ACC112 (cell line): ENCODE measurements at regions not wholly inside any gene's neighbourhood (a gene's known extent, or its start where the extent isn't known, plus 50 kb on each side); places are given as distances from the start of the nearest gene placed in this dataset.

Experiments
- H2AFZ ChIP-seq: fragments of 200-600 bp; sonication (generic); one replicate; pipeline ENCODE4 v1.6.0; 2017; ENCODE audit warnings: antibody characterized with exemption, low read length; ENCODE audit not compliant: unreplicated experiment
- H3K27ac ChIP-seq: fragments of 200-600 bp; sonication (generic); 2 replicates; pipeline ENCODE4 v1.5.1; 2014; ENCODE audit warnings: low read depth, mild to moderate bottlenecking, antibody characterized with exemption, low read length, moderate library complexity
- H3K27me3 ChIP-seq: fragments of 200-600 bp; sonication (generic); 2 replicates; pipeline ENCODE4 v1.6.1; 2014; ENCODE audit warnings: mild to moderate bottlenecking, antibody characterized with exemption, low read length, moderate library complexity, mixed read lengths; ENCODE audit not compliant: insufficient read depth
- H3K36me3 ChIP-seq: fragments of 200-600 bp; sonication (generic); 2 replicates; pipeline ENCODE4 v1.6.1; 2016; ENCODE audit warnings: mild to moderate bottlenecking, antibody characterized with exemption, low read length, moderate library complexity, mixed read lengths; ENCODE audit not compliant: insufficient read depth
- H3K4me1 ChIP-seq: fragments of 200-600 bp; sonication (generic); one replicate; pipeline ENCODE4 v1.6.1; 2016; ENCODE audit warnings: low read length, mixed read lengths; ENCODE audit not compliant: insufficient read depth, unreplicated experiment, control insufficient read depth
- H3K4me3 ChIP-seq: fragments of 200-600 bp; sonication (generic); 2 replicates; pipeline ENCODE4 v1.5.1; 2014; ENCODE audit warnings: mild to moderate bottlenecking, low read depth, low read length
- H3K79me2 ChIP-seq: fragments of 200-600 bp; sonication (generic); one replicate; pipeline ENCODE4 v1.6.0; 2016; ENCODE audit warnings: low read length; ENCODE audit not compliant: control insufficient read depth, unreplicated experiment, insufficient read depth

DNA sequence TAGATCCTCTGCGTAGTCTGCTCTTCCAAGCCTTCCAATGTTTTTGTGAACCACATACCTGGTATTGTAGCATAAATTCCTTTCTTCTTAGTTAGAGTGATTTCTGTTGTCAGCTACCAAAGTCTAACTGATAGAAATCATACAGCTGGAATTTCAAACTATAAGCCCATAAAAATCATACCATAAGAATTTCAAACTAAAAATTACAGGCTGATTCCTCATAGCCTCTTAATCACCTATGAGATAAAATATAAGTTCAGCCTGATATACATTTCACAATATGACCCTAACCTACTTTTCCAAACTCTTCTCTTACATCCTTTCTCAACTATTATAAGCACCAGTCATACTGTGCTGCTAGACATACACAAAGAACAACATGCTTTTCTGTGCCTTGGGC lies 64.8 kb downstream of the PTHLH start:
- Histone ChIP-seq H3K79me2 (no peaks in the 10 kb centered on the region), H3K4me1 (peaks cover 5% of the 10 kb centered on the region), H3K27ac (no peak overlapping the region), H3K36me3 (no peaks in the 10 kb centered on the region), H2AFZ (no peak overlapping the region), H3K27me3 (no peaks in the 10 kb centered on the region), H3K4me3 (no peak overlapping the region)

DNA sequence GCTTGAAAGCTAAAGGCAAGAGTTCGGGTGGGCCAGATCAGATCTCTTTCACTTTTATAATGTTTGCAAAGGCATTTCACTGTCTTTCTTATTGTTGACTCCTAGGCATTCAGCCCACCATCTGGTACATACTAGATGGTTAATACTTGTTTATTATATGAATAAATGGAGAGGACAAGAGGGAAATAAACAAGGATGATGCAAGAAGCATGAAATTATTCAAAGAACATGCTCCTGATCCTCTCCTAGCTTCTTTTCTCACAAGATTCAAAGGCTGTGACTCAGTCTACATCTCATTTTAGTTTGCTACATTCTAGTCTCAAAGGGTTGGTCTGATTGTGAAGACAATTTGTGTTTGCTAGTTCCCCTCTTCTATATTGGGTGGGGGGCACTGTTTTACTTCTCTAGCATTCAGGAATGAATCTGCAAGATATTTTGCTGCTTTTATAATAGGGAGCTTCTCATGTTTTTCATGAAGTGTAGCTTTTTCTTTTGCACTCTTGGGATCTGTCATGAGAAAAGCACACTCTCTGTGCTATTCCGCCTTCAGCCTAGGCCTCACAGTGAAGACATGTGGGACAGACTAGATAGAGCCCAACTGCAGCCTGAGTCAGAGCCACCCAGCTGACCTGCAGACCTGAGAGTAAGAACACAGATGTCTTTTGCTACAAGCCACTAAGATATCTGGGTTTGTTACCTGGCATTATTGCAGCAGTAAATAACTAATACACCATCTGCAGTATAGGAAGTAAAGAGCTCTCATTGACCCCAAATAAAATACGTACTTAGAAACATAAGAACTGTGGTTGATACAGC lies 65.7 kb downstream of the PTHLH start:
- Histone ChIP-seq H3K4me3 (no peak overlapping the region), H3K4me1 (peaks cover 5% of the 10 kb centered on the region), H3K27ac (no peak overlapping the region), H3K27me3 (no peaks in the 10 kb centered on the region), H2AFZ (no peak overlapping the region), H3K36me3 (no peaks in the 10 kb centered on the region), H3K79me2 (no peaks in the 10 kb centered on the region)

DNA sequence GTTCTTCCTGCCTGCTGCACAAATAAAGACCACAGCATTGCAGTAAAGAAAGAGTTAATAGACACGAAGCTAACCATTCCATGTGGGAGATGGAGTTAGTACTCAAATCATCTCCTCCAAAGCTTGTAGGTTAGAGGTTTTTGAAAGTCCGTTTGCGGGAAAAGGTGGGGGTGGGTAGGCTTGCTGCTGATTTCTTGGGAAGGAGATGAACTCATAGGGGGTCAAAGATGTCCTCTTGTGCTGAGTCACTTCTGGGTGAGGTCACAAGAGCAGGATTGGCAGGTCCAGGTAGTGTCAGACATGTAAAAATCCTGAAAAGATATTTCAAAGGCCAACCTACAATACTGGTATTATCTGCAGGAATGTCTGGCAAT lies 66.4 kb downstream of the PTHLH start:
- no peaks in the 10 kb centered on the region for H3K36me3 ChIP-seq
- no peak overlapping the region for H3K4me3 ChIP-seq
- no peaks in the 10 kb centered on the region for H3K79me2 ChIP-seq
- H3K27me3 ChIP-seq: no peaks in the 10 kb centered on the region
- H3K27ac ChIP-seq: no peak overlapping the region
- H2AFZ ChIP-seq: no peak overlapping the region
- peaks cover 5% of the 10 kb centered on the region for H3K4me1 ChIP-seq

DNA sequence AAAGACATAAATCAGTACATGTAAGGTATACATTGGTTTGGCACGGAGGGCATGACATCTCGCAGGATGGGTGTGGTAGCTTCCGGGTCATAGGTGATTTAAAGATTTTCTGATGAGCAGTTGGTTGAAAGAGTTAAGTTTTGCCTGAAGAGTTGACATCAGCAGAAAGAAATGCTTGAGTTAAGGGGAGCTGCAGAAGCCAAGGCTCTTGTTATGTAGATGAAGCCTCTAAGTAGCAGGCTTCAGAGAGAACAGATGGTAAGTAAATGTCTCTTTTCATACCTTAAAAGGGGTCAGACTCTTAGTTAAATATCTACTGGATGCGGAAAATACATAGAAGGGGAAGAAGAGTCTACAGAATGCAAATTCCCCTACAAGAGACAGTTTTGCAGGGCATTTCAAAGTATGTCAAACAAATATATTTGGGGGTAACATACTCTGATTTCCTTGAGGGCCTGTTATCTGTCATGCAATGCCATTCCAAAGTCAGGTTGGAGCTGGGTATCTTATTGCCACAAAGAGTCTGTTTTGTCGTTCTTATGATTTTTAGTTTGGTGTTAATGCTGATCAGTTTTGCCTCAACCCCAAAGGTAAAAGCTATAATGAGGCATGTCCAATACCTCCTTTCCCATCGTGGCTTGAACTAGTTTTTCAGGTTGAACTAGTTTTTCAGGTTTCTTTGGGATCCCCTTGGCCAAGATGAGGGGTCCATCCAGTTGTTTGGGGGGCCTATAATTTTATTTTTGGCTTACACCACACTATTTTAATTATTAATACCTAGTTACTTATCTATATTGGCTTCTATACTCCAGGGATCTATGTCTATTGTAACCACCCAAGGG lies 67.0 kb downstream of the PTHLH start:
- Histone ChIP-seq H3K4me3 (no peak overlapping the region), H2AFZ (no peak overlapping the region), H3K27ac (no peak overlapping the region), H3K27me3 (no peaks in the 10 kb centered on the region), H3K79me2 (no peaks in the 10 kb centered on the region), H3K36me3 (no peaks in the 10 kb centered on the region), H3K4me1 (peaks cover 5% of the 10 kb centered on the region)

DNA sequence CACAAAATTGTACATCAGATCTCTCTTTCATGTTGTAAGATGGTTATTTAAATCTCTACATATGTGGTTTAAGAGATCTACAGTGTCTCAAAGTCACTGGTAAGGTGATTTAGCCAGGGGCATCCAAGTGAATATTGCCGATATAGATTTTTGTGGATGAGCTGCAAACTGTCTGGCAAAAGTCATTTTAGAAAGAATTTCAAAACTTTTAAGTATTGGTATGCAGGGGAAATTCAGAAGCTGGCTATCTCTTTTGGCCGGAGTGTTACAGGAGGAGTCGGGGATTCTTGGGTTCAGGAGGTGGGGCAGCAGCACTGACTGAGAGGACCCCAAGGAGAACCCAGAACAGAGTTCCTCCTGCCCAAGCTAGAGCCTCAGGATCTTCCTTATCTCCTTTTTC lies 69.9 kb downstream of the PTHLH start:
- Histone ChIP-seq H2AFZ (no peak overlapping the region), H3K27me3 (no peaks in the 10 kb centered on the region), H3K4me3 (no peak overlapping the region), H3K27ac (no peak overlapping the region), H3K79me2 (no peaks in the 10 kb centered on the region), H3K4me1 (peaks cover 17% of the 10 kb centered on the region), H3K36me3 (no peaks in the 10 kb centered on the region)

DNA sequence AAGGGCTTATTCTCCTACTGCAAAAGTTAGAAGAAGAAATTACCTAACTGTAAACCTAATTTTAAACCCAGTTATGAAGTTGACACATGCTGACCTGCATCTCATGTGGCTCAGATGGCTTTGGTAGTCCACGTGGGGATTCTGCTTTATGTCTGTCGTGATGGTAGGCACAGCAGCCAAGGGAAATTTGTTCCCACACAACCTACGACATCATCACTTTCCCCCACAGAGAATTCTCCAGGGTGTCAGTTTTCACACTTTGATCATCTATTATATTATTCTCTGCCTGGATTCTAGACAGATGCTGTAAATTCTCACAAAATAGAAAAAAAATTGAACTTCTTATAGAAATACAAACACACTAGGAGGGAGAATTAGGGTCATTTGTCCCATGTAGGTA lies 70.6 kb downstream of the PTHLH start:
- Histone ChIP-seq H3K4me3 (no peak overlapping the region), H3K27me3 (no peaks in the 10 kb centered on the region), H3K4me1 (peaks cover 17% of the 10 kb centered on the region), H3K36me3 (no peaks in the 10 kb centered on the region), H3K27ac (no peak overlapping the region), H3K79me2 (no peaks in the 10 kb centered on the region), H2AFZ (no peak overlapping the region)

DNA sequence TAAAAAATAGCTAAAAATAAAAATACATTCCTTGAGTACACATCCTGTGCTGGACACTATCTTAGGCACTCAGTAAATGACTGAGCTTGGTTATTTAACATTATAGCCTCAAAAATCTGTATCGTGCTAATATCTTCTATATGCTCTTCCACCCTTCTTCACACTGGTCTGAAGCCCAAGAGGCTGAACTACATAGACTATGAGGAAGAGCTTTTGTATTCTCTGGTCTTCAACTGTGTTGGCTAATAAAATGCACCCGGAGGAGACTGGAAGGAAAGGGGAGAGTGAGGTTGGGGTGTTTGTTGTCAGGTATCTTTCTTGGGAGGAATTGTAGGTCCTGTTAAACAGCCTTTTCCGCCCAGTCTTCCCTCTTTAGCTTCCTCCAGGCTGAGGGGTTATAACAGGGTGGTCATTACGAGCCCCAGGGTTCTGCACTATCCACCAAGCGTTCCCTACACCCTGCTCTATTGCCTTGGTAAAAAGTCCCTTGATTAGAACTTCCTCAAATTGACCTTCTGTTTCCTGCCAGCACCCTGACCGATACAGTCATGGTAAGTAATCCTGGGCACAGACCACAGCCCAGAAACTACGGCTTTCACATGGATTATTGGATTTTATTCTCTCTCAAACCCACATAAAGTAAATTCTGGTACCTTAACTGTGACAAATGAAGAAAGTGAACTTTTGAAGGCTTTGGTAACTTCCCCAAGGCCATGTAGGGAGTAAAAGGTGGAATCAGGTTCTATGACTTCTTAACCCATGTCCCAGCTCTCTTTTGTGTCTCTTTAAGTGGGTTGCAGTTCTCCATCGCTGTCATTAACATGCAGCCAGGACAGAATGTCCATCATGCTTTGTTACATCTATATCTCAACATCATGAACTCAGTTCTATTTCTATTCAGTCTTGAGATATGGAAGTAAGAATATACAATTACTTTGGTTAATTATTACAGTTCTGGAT lies 71.3 kb downstream of the PTHLH start:
- Histone ChIP-seq H3K4me3 (no peak overlapping the region), H3K27me3 (no peaks in the 10 kb centered on the region), H2AFZ (no peak overlapping the region), H3K79me2 (no peaks in the 10 kb centered on the region), H3K4me1 (peaks cover 12% of the 10 kb centered on the region), H3K36me3 (no peaks in the 10 kb centered on the region), H3K27ac (no peak overlapping the region)

DNA sequence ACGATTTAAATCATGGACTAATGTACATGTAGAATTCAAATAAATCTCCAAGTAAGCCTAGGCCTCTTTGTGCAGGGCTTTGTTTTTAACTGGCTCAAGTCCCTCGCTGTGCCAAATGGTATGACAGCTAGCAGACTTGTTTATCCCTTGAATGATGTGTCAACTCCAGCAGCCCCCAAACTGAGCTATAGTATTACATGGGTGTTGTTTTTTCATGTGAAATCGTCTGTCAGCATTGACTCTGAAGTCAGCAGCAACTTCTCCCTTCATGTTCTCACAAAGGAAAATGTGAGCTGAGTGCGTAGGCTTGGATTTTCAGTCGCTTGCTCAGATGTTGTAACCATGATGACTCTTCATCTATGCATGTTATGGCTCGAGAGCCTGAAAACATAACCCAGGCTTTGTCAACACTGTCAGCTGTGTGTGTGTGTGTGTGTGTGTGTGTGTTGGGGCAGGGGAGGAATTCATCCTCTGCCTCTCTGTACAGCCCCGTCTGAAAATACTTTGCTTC lies 73.3 kb downstream of the PTHLH start:
- Histone ChIP-seq H3K36me3 (no peaks in the 10 kb centered on the region), H3K4me3 (no peak overlapping the region), H3K27me3 (no peaks in the 10 kb centered on the region), H2AFZ (no peak overlapping the region), H3K4me1 (peaks cover 12% of the 10 kb centered on the region), H3K79me2 (no peaks in the 10 kb centered on the region), H3K27ac (peak overlapping the region; percentile 82)

DNA sequence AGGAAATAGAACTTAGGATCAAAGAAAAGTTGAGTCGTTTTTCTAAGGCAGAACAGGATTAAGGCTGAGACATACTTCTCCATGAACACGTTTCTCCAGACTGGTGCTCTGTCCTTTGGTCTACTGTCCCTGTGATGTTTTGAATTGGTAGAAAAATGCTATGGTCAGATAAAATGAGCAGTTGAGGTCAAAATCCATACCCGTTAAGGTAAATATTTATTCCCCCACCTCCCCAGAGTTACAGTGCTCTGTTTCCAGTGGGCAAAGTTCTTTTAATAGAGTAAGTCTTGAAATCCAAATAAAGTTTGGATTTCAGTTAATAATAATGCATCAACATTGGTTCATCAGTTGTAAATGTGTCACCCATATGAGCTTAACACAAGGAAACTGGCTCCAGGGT lies 74.5 kb downstream of the PTHLH start:
- H3K79me2 ChIP-seq: no peaks in the 10 kb centered on the region
- H2AFZ ChIP-seq: no peak overlapping the region

DNA sequence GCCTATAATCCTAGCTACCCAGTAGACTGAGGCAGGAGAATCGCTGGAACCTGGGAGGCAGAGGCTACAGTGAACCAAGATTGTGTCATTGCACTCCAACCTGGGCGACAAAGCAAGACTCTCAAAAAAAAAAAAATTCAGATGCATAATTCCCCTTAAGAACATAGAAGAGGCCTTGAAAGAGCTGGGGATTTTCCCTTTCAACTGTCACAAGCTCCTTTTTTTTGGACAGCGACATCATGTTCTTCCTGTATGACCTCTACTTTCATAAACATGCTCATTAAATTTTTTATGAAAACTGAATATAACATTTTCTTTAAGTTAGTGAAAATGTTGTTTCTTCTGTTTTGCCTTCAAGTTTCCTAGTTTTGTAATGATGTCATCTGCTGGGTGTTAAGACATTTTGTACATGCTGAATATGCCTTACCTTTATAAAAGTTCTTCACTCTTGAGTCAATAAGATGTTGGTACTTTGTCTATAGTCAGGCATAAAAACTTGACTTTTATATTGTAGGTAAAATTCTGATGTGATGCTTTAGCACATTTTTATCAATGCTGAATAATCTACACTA lies 76.0 kb downstream of the PTHLH start:
- Histone ChIP-seq H3K27ac (no peak overlapping the region), H3K4me3 (no peak overlapping the region), H3K79me2 (no peaks in the 10 kb centered on the region), H3K27me3 (no peaks in the 10 kb centered on the region), H3K36me3 (no peaks in the 10 kb centered on the region), H3K4me1 (peaks cover 12% of the 10 kb centered on the region), H2AFZ (no peak overlapping the region)

More for the DNA sequence above, 74.5 kb downstream of the PTHLH start:
- no peak overlapping the region for H3K4me3 ChIP-seq
- H3K36me3 ChIP-seq: no peaks in the 10 kb centered on the region
- H3K27ac ChIP-seq: peak overlapping the region; percentile 82
- H3K4me1 ChIP-seq: peaks cover 12% of the 10 kb centered on the region
- no peaks in the 10 kb centered on the region for H3K27me3 ChIP-seq
